ENCODE measurements at regions not wholly inside any gene's neighbourhood (a gene's known extent, or its start where the extent isn't known, plus 50 kb on each side); places are given as distances from the start of the nearest gene placed in this dataset.

- Histone ChIP-seq H3K79me2 (ENCODE audit: insufficient read depth, low read length) (no peaks in the 10 kb centered on the region), H3K27ac (ENCODE audit: low read depth, low read length) (no peak overlapping the region), H3K9ac (ENCODE audit: low read length) (no peak overlapping the region), H3K4me2 (ENCODE audit: low read length) (no peak overlapping the region), H3K9me3 (ENCODE audit: control insufficient read depth in 1 of 2, insufficient read depth in 1 of 2, low read depth in 1 of 2, low read length in 2 of 2) (no peaks in the 10 kb centered on the region), H3K4me3 (replicated peaks in 1 of 2; ENCODE audit: low read depth in 1 of 2, low read length in 2 of 2) (no peak overlapping the region), H3K4me1 (ENCODE audit: control insufficient read depth in 1 of 2, insufficient read depth in 2 of 2, low read length in 2 of 2) (no peaks in the 10 kb centered on the region), H2AFZ (ENCODE audit: low read depth, low read length, poor library complexity, severe bottlenecking) (no peak overlapping the region), H3K27me3 (ENCODE audit: insufficient read depth, low read length) (no peaks in the 10 kb centered on the region), H3K36me3 (ENCODE audit: control insufficient read depth in 1 of 2, insufficient read depth in 2 of 2, low read length in 2 of 2) (no peaks in the 10 kb centered on the region), H4K20me1 (ENCODE audit: insufficient read depth) (no peaks in the 10 kb centered on the region), H3K9me2 (ENCODE audit: insufficient read depth) (no peaks in the 10 kb centered on the region)
- BruUV-seq (replicated peaks), result no TSS peak
- CTCF ChIA-PET, result no interaction called here
- POLR2A ChIA-PET, result no interaction called here
- no peak for TF ChIP-seq CBX3 (IDR thresholded peaks at IDR 0.05; ENCODE audit: low read depth)
- no peak for TF ChIP-seq TCF7L2 (IDR thresholded peaks at IDR 0.05; ENCODE audit: borderline replicate concordance, extremely low read depth, insufficient read depth, insufficient read length)
- TF ChIP-seq POLR2AphosphoS5 (IDR thresholded peaks at IDR 0.05; ENCODE audit: low read depth, low read length), result no peak
- TF ChIP-seq CEBPB (IDR thresholded peaks at IDR 0.05; ENCODE audit: low read depth), result no peak
- TF ChIP-seq ELF1 (IDR thresholded peaks at IDR 0.05; ENCODE audit: borderline replicate concordance, low read depth), result no peak
- TF ChIP-seq JUND (IDR thresholded peaks at IDR 0.05), result no peak
- TF ChIP-seq FOSL1 (IDR thresholded peaks at IDR 0.05; ENCODE audit: low read depth), result no peak
- TF ChIP-seq ZNF274 (IDR thresholded peaks at IDR 0.05; ENCODE audit: low read depth, low read length), result no peak
- TF ChIP-seq EZH2phosphoT487 (IDR thresholded peaks at IDR 0.05; ENCODE audit: borderline replicate concordance), result no peak
- no peak for TF ChIP-seq ZFX (IDR thresholded peaks at IDR 0.05)
- TF ChIP-seq ATF3 (IDR thresholded peaks at IDR 0.05), result no peak
- no peak for TF ChIP-seq ZBTB33 (IDR thresholded peaks at IDR 0.05; ENCODE audit: extremely low read depth, insufficient replicate concordance, low read length)
- no peak for TF ChIP-seq POLR2A (IDR thresholded peaks at IDR 0.05; ENCODE audit: borderline replicate concordance, extremely low read depth, insufficient read depth, insufficient read length)
- TF ChIP-seq CTCF (IDR thresholded peaks at IDR 0.05 in 2 of 3, conservative IDR thresholded peaks at IDR 0.05 in 1 of 3; ENCODE audit: borderline replicate concordance in 1 of 3, insufficient read depth in 1 of 3, low read depth in 2 of 3, low read length in 2 of 3), result no peak
- RAD21 ChIA-PET (ENCODE audit: low non-redundant PET in 1 of 2, low total read pairs in 2 of 2, uncharacterized antibody in 2 of 2, unreplicated experiment in 2 of 2), result no interaction called here
- intact Hi-C loops (cut with micrococcal nuclease), result no loop called here
- no peak for ATAC-seq
- DNase-seq (ENCODE audit: low read depth, low spot score), result no peak
Measured at GRCh38 chr16:26593700-26594099, 473.0 kb upstream of the C16orf82 start.
